RWPE2 (cell line): ENCODE measurements at regions not wholly inside any gene's neighbourhood (a gene's known extent, or its start where the extent isn't known, plus 50 kb on each side); places are given as distances from the start of the nearest gene placed in this dataset.
A peak's percentile ranks its signal among the peaks of the same experiment; 100 is the strongest.
"Not testable (repeated sequence)": the region's sequence is repeated elsewhere in the genome, so short reads cannot be mapped to it uniquely, and the experiment has no call there.

Experiments
- ATAC-seq: fragments of 200-7000 bp; cut with Tn5 transposase; 3 replicates; pipeline ENCODE4 v1.9.1; 2021; ENCODE audit warnings: low read depth
- DNase-seq: peaks from one replicate; pipeline ENCODE4 v3.0.0-alpha.2; 2020; ENCODE audit warnings: low spot score
- H3K27ac ChIP-seq: fragments of 450-650 bp; 2 replicates; pipeline ENCODE4 v1.5.1; 2017; ENCODE audit warnings: mild to moderate bottlenecking; ENCODE audit not compliant: poor library complexity, severe bottlenecking
- H3K27me3 ChIP-seq: fragments of 250-450 bp; sonication (Bioruptor Pico); 2 replicates; pipeline ENCODE4 v1.5.1; 2021; ENCODE audit warnings: mild to moderate bottlenecking, moderate library complexity; ENCODE audit not compliant: insufficient read depth, poor library complexity, severe bottlenecking
- H3K36me3 ChIP-seq: fragments of 250-450 bp; sonication (Bioruptor Pico); 2 replicates; pipeline ENCODE4 v1.5.1; 2020; ENCODE audit warnings: low read depth, mild to moderate bottlenecking, moderate library complexity
- H3K4me1 ChIP-seq: fragments of 250-450 bp; sonication (Bioruptor Pico); 2 replicates; pipeline ENCODE4 v1.5.1; 2021; ENCODE audit warnings: mild to moderate bottlenecking, moderate library complexity; ENCODE audit not compliant: insufficient read depth, poor library complexity, severe bottlenecking
- H3K4me3 ChIP-seq: fragments of 250-450 bp; sonication (Bioruptor Pico); 2 replicates; pipeline ENCODE4 v1.5.1; 2021; ENCODE audit warnings: mild to moderate bottlenecking, moderate library complexity; ENCODE audit not compliant: severe bottlenecking
- H3K9me3 ChIP-seq: fragments of 250-450 bp; sonication (Bioruptor Pico); 2 replicates; pipeline ENCODE4 v1.5.1; 2021; ENCODE audit warnings: mild to moderate bottlenecking, moderate library complexity; ENCODE audit not compliant: severe bottlenecking
- CTCF ChIP-seq: fragments of 450-650 bp; IDR thresholded peaks from one replicate; pipeline ENCODE4 v1.5.1; 2017; ENCODE audit warnings: mild to moderate bottlenecking, moderate library complexity; ENCODE audit not compliant: poor library complexity, severe bottlenecking

- no peak for ATAC-seq
- no peak for DNase-seq
- Histone ChIP-seq H3K36me3 (no peaks in the 10 kb centered on the region), H3K9me3 (no peaks in the 10 kb centered on the region), H3K27me3 (no peaks in the 10 kb centered on the region), H3K27ac (peak overlapping the region; percentile 40), H3K4me3 (no peak overlapping the region), H3K4me1 (peaks cover 14% of the 10 kb centered on the region)
- TF ChIP-seq CTCF = no peak
These were observed 76.3 kb upstream of the SGK1 start for GRCh38 chr6:134394208-134394607.

- Histone ChIP-seq H3K36me3 (no peaks in the 10 kb centered on the region), H3K4me3 (no peak overlapping the region), H3K27ac (no peak overlapping the region), H3K4me1 (peaks cover 14% of the 10 kb centered on the region), H3K27me3 (no peaks in the 10 kb centered on the region), H3K9me3 (no peaks in the 10 kb centered on the region)
- no peak for TF ChIP-seq CTCF
- no peak for DNase-seq
- no peak for ATAC-seq
These were observed 73.3 kb upstream of the SGK1 start for GRCh38 chr6:134391205-134391604.

GRCh38 chr6:134389658-134390057 lies 71.7 kb upstream of the SGK1 start:
- Histone ChIP-seq H3K4me3 (no peak overlapping the region), H3K4me1 (peaks cover 2% of the 10 kb centered on the region), H3K27me3 (no peaks in the 10 kb centered on the region), H3K27ac (no peak overlapping the region), H3K36me3 (no peaks in the 10 kb centered on the region), H3K9me3 (no peaks in the 10 kb centered on the region)
- no peak for DNase-seq
- ATAC-seq = no peak
- TF ChIP-seq CTCF = no peak

- no peak overlapping the region for H3K4me3 ChIP-seq
- DNase-seq = no peak
- no peaks in the 10 kb centered on the region for H3K36me3 ChIP-seq
- ATAC-seq = no peak
- H3K4me1 ChIP-seq = no peaks in the 10 kb centered on the region
- TF ChIP-seq CTCF = no peak
- H3K9me3 ChIP-seq = no peaks in the 10 kb centered on the region
- H3K27me3 ChIP-seq = no peaks in the 10 kb centered on the region
- H3K27ac ChIP-seq = no peak overlapping the region
These were observed 71.2 kb upstream of the SGK1 start for GRCh38 chr6:134389129-134389528.

GRCh38 chr6:134386482-134386881 lies 68.6 kb upstream of the SGK1 start:
- not testable (repeated sequence) for DNase-seq, H3K4me3 ChIP-seq, ATAC-seq, H3K9me3 ChIP-seq, H3K4me1 ChIP-seq, H3K36me3 ChIP-seq, H3K27me3 ChIP-seq, H3K27ac ChIP-seq

GRCh38 chr6:134381959-134382358 lies 64.0 kb upstream of the SGK1 start:
- ATAC-seq (no peak), DNase-seq (no peak)
- TF ChIP-seq CTCF = no peak
- H3K4me1 ChIP-seq = peaks cover 16% of the 10 kb centered on the region
- no peak overlapping the region for H3K27ac ChIP-seq
- no peak overlapping the region for H3K4me3 ChIP-seq
- H3K27me3 ChIP-seq = no peaks in the 10 kb centered on the region
- no peaks in the 10 kb centered on the region for H3K9me3 ChIP-seq
- no peaks in the 10 kb centered on the region for H3K36me3 ChIP-seq
